ENCODE measurements at regions not wholly inside any gene's neighbourhood (a gene's known extent, or its start where the extent isn't known, plus 50 kb on each side); places are given as distances from the start of the nearest gene placed in this dataset.

GRCh38 chr6:11292091-11292490 lies 59.6 kb upstream of the NEDD9 start:
- H3K4me2 ChIP-seq (ENCODE audit: insufficient read depth, low read length) = no peak overlapping the region
- no peak overlapping the region for H3K4me3 ChIP-seq (ENCODE audit: low read depth in 1 of 2, low read length in 2 of 2)
- no peaks in the 10 kb centered on the region for H4K20me1 ChIP-seq (ENCODE audit: insufficient read depth, low read length)
- DNase-seq (no peak), ATAC-seq (ENCODE audit: insufficient read depth, low read depth) (no peak)
- no peak overlapping the region for H3K9ac ChIP-seq (ENCODE audit: low read depth, low read length)
- H3K9me3 ChIP-seq (ENCODE audit: insufficient read depth, low read length, severe bottlenecking) = peaks cover 4% of the 10 kb centered on the region
- H2AFZ ChIP-seq (ENCODE audit: low read depth, low read length) = no peak overlapping the region
- no peak overlapping the region for H3K27ac ChIP-seq (ENCODE audit: low read length)
- peaks cover 13% of the 10 kb centered on the region; the same call in 1 of the 2 replicates for H3K36me3 ChIP-seq (ENCODE audit: insufficient read depth, low read length)
- TF ChIP-seq EZH2 (IDR thresholded peaks at IDR 0.05; ENCODE audit: borderline replicate concordance, low read depth, low read length, severe bottlenecking) (no peak), CTCF (IDR thresholded peaks at IDR 0.05; ENCODE audit: borderline replicate concordance, extremely low read depth, low read length, poor library complexity, severe bottlenecking) (no peak)
- H3K4me1 ChIP-seq (ENCODE audit: insufficient read depth, low read length) = no peaks in the 10 kb centered on the region
- H3K79me2 ChIP-seq (ENCODE audit: insufficient read depth, low read length) = no peaks in the 10 kb centered on the region
- H3K27me3 ChIP-seq (ENCODE audit: insufficient read depth, low read length, poor library complexity) = no peaks in the 10 kb centered on the region

DNA sequence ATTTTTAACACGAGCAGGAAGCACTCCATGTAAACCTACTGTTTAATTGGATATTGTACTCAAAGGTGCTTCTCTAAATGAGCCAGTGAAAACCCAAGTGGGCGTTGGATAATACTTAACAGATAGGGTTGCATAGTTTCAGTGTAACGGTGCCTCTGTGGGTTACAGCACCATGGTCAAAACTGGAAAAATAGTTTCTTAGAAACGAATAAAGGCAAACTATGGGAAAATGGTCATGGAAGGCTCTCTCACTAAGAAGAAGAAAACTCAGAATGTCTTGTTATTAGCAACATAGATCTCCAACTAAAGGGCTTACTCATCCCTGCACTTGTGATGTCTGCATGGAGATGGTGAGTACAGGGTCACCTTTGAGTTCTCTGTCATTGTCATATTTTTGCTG lies 59.1 kb upstream of the NEDD9 start:
- Histone ChIP-seq H3K4me3 (ENCODE audit: low read depth in 1 of 2, low read length in 2 of 2) (no peak overlapping the region), H3K4me2 (ENCODE audit: insufficient read depth, low read length) (no peak overlapping the region), H3K79me2 (ENCODE audit: insufficient read depth, low read length) (no peaks in the 10 kb centered on the region), H3K4me1 (ENCODE audit: insufficient read depth, low read length) (no peaks in the 10 kb centered on the region), H3K9me3 (ENCODE audit: insufficient read depth, low read length, severe bottlenecking) (peaks cover 4% of the 10 kb centered on the region), H4K20me1 (ENCODE audit: insufficient read depth, low read length) (no peaks in the 10 kb centered on the region), H3K9ac (ENCODE audit: low read depth, low read length) (no peak overlapping the region), H2AFZ (ENCODE audit: low read depth, low read length) (no peak overlapping the region), H3K36me3 (ENCODE audit: insufficient read depth, low read length) (peaks cover 13% of the 10 kb centered on the region; the same call in 1 of the 2 replicates), H3K27me3 (ENCODE audit: insufficient read depth, low read length, poor library complexity) (no peaks in the 10 kb centered on the region), H3K27ac (ENCODE audit: low read length) (no peak overlapping the region)
- TF ChIP-seq CTCF (IDR thresholded peaks at IDR 0.05; ENCODE audit: borderline replicate concordance, extremely low read depth, low read length, poor library complexity, severe bottlenecking) (no peak), EZH2 (IDR thresholded peaks at IDR 0.05; ENCODE audit: borderline replicate concordance, low read depth, low read length, severe bottlenecking) (no peak)
- ATAC-seq (ENCODE audit: insufficient read depth, low read depth) (no peak), DNase-seq (no peak)

- H4K20me1 ChIP-seq (ENCODE audit: insufficient read depth, low read length) = no peaks in the 10 kb centered on the region
- H2AFZ ChIP-seq (ENCODE audit: low read depth, low read length) = no peak overlapping the region
- no peaks in the 10 kb centered on the region for H3K27me3 ChIP-seq (ENCODE audit: insufficient read depth, low read length, poor library complexity)
- ATAC-seq (ENCODE audit: insufficient read depth, low read depth) (no peak), DNase-seq (no peak)
- 0 out of 2 replicates have a peak, but pooled peaks cover 3% of the 10 kb centered on the region for H3K36me3 ChIP-seq (ENCODE audit: insufficient read depth, low read length)
- TF ChIP-seq EZH2 (IDR thresholded peaks at IDR 0.05; ENCODE audit: borderline replicate concordance, low read depth, low read length, severe bottlenecking) (no peak), CTCF (IDR thresholded peaks at IDR 0.05; ENCODE audit: borderline replicate concordance, extremely low read depth, low read length, poor library complexity, severe bottlenecking) (no peak)
- no peaks in the 10 kb centered on the region for H3K79me2 ChIP-seq (ENCODE audit: insufficient read depth, low read length)
- H3K4me1 ChIP-seq (ENCODE audit: insufficient read depth, low read length) = no peaks in the 10 kb centered on the region
- no peak overlapping the region for H3K27ac ChIP-seq (ENCODE audit: low read length)
- no peak overlapping the region for H3K9ac ChIP-seq (ENCODE audit: low read depth, low read length)
- no peak overlapping the region for H3K4me2 ChIP-seq (ENCODE audit: insufficient read depth, low read length)
- no peak overlapping the region for H3K4me3 ChIP-seq (ENCODE audit: low read depth in 1 of 2, low read length in 2 of 2)
- H3K9me3 ChIP-seq (ENCODE audit: insufficient read depth, low read length, severe bottlenecking) = no peaks in the 10 kb centered on the region
Observed at GRCh38 chr6:11290027-11290426, 57.6 kb upstream of the NEDD9 start.

GRCh38 chr6:11288065-11288464 lies 55.6 kb upstream of the NEDD9 start:
- Histone ChIP-seq H4K20me1 (ENCODE audit: insufficient read depth, low read length) (no peaks in the 10 kb centered on the region), H3K79me2 (ENCODE audit: insufficient read depth, low read length) (no peaks in the 10 kb centered on the region), H3K9me3 (ENCODE audit: insufficient read depth, low read length, severe bottlenecking) (no peaks in the 10 kb centered on the region), H3K9ac (ENCODE audit: low read depth, low read length) (no peak overlapping the region), H3K4me2 (ENCODE audit: insufficient read depth, low read length) (no peak overlapping the region), H3K4me1 (ENCODE audit: insufficient read depth, low read length) (no peaks in the 10 kb centered on the region), H3K27me3 (ENCODE audit: insufficient read depth, low read length, poor library complexity) (no peaks in the 10 kb centered on the region), H3K4me3 (ENCODE audit: low read depth in 1 of 2, low read length in 2 of 2) (no peak overlapping the region), H3K36me3 (ENCODE audit: insufficient read depth, low read length) (no peaks in the 10 kb centered on the region), H2AFZ (ENCODE audit: low read depth, low read length) (no peak overlapping the region), H3K27ac (ENCODE audit: low read length) (no peak overlapping the region)
- DNase-seq (no peak), ATAC-seq (ENCODE audit: insufficient read depth, low read depth) (no peak)
- no peak for TF ChIP-seq EZH2 (IDR thresholded peaks at IDR 0.05; ENCODE audit: borderline replicate concordance, low read depth, low read length, severe bottlenecking)
- TF ChIP-seq CTCF (IDR thresholded peaks at IDR 0.05; ENCODE audit: borderline replicate concordance, extremely low read depth, low read length, poor library complexity, severe bottlenecking) = no peak
